HG02970 (cell line): ENCODE measurements at regions not wholly inside any gene's neighbourhood (a gene's known extent, or its start where the extent isn't known, plus 50 kb on each side); places are given as distances from the start of the nearest gene placed in this dataset.

Experiments
- ATAC-seq: cut with Tn5 transposase; IDR thresholded peaks from one replicate; pipeline ENCODE4 v1.9.1; 2021; ENCODE audit warnings: mild to moderate bottlenecking, moderate library complexity, moderate number of reproducible peaks; ENCODE audit not compliant: unreplicated experiment, low FRiP score

GRCh38 chr11:15714641-15715399, 600.1 kb downstream of the INSC start:
- no peak for ATAC-seq

- no peak for ATAC-seq
Measured at GRCh38 chr11:15716550-15716949, 601.8 kb downstream of the INSC start.

- ATAC-seq: no peak
Measured at GRCh38 chr11:15720460-15720859, 605.7 kb downstream of the INSC start.

GRCh38 chr11:15723966-15724365, 609.2 kb downstream of the INSC start:
- no peak for ATAC-seq

- no peak for ATAC-seq
Measured at GRCh38 chr11:15724601-15725000, 609.9 kb downstream of the INSC start.

GRCh38 chr11:15725246-15725645, 610.5 kb downstream of the INSC start:
- no peak for ATAC-seq

GRCh38 chr11:15726221-15726746, 611.6 kb downstream of the INSC start:
- ATAC-seq: no peak

- no peak for ATAC-seq
Measured at GRCh38 chr11:15726893-15727519, 612.3 kb downstream of the INSC start.

GRCh38 chr11:15727520-15727914, 612.8 kb downstream of the INSC start:
- ATAC-seq: no peak

- no peak for ATAC-seq
Measured at GRCh38 chr11:15728207-15728606, 613.5 kb downstream of the INSC start.

- ATAC-seq: no peak
Measured at GRCh38 chr11:15730263-15730994, 615.7 kb downstream of the INSC start.

GRCh38 chr11:15730995-15731385, 616.3 kb downstream of the INSC start:
- no peak for ATAC-seq

GRCh38 chr11:15735706-15736105, 620.6 kb downstream of the SOX6 start:
- no peak for ATAC-seq

- ATAC-seq: no peak
Measured at GRCh38 chr11:15737320-15737719, 619.0 kb downstream of the SOX6 start.

- no peak for ATAC-seq
Measured at GRCh38 chr11:15738931-15739330, 617.4 kb downstream of the SOX6 start.

- ATAC-seq: no peak
Measured at GRCh38 chr11:15742626-15743519, 613.5 kb downstream of the SOX6 start.

- ATAC-seq: no peak
Measured at GRCh38 chr11:15744693-15745092, 611.7 kb downstream of the SOX6 start.

GRCh38 chr11:15745266-15745665, 611.1 kb downstream of the SOX6 start:
- no peak for ATAC-seq

GRCh38 chr11:15747671-15748070, 608.7 kb downstream of the SOX6 start:
- no peak for ATAC-seq

GRCh38 chr11:15748132-15748531, 608.2 kb downstream of the SOX6 start:
- ATAC-seq: no peak
